A673 (cell line): ENCODE measurements at regions not wholly inside any gene's neighbourhood (a gene's known extent, or its start where the extent isn't known, plus 50 kb on each side); places are given as distances from the start of the nearest gene placed in this dataset.

Experiments
- BruUV-seq: library from RNA; stranded (reverse); fragments of 400-500 nt; replicated peaks from 2 replicates; lab custom pipeline; 2021; lab: Mats Ljungman, UMichigan
- CTCF ChIA-PET: fragments of 300-600 bp; sonication (Branson Sonifier 250); formaldehyde crosslinking; loops from one replicate; lab custom pipeline; 2022; ENCODE audit warnings: antibody characterized with exemption; lab: Charles Lee
- POLR2A ChIA-PET: fragments of 300-600 bp; sonication (Branson Sonifier 250); formaldehyde crosslinking; loops from one replicate; lab custom pipeline; 2022; ENCODE audit warnings: antibody characterized with exemption; ENCODE audit not compliant: low non-redundant PET; lab: Charles Lee
- DNase-seq: peaks from one replicate; pipeline ENCODE4 v3.0.0-alpha.2; 2015; ENCODE audit warnings: low spot score
- H3K27ac ChIP-seq: fragments of 200-600 bp; sonication (generic); 2 replicates; pipeline ENCODE4 v1.5.1; 2016; ENCODE audit warnings: mixed run types, low read depth, mild to moderate bottlenecking, mixed read lengths, antibody characterized with exemption, low read length; ENCODE audit not compliant: poor library complexity, severe bottlenecking
- H3K27me3 ChIP-seq: fragments of 200-600 bp; sonication (generic); replicated peaks from 2 replicates; pipeline ENCODE4 v1.6.1; 2017; ENCODE audit warnings: mixed run types, low read depth, mild to moderate bottlenecking, mixed read lengths, antibody characterized with exemption, low read length; ENCODE audit not compliant: insufficient read depth, poor library complexity
- H3K36me3 ChIP-seq: fragments of 200-600 bp; sonication (generic); 2 replicates; pipeline ENCODE4 v1.6.1; 2016; ENCODE audit warnings: mixed run types, mild to moderate bottlenecking, mixed read lengths, antibody characterized with exemption, low read length; ENCODE audit not compliant: insufficient read depth, poor library complexity, severe bottlenecking
- H3K4me1 ChIP-seq: fragments of 200-600 bp; sonication (generic); 2 replicates; pipeline ENCODE4 v1.6.1; 2017; ENCODE audit warnings: mixed run types, mild to moderate bottlenecking, mixed read lengths, antibody characterized with exemption, low read length; ENCODE audit not compliant: insufficient read depth, poor library complexity, severe bottlenecking
- H3K4me3 ChIP-seq: fragments of 200-600 bp; sonication (generic); 2 replicates; pipeline ENCODE4 v1.5.1; 2016; ENCODE audit warnings: low read depth, mixed run types, mild to moderate bottlenecking, mixed read lengths, low read length; ENCODE audit not compliant: poor library complexity, severe bottlenecking
- H3K9me3 ChIP-seq: fragments of 200-600 bp; sonication (generic); 2 replicates; pipeline ENCODE4 v1.6.1; 2016; ENCODE audit warnings: mixed run types, low read depth, mild to moderate bottlenecking, mixed read lengths, antibody characterized with exemption, low read length; ENCODE audit not compliant: poor library complexity, severe bottlenecking
- CTCF ChIP-seq: fragments of 300-800, 200-600 bp; sonication (generic); conservative IDR thresholded peaks from 2 replicates; pipeline ENCODE4 v1.5.1; 2017; ENCODE audit warnings: low read depth, mild to moderate bottlenecking, antibody characterized with exemption, low read length, moderate library complexity, mixed read lengths
- EZH2 ChIP-seq: fragments of 200-600 bp; sonication (generic); IDR thresholded peaks from 2 replicates; pipeline ENCODE4 v1.6.1; 2017; ENCODE audit warnings: borderline replicate concordance, low read depth, mild to moderate bottlenecking, mixed read lengths, antibody characterized with exemption, low read length; ENCODE audit not compliant: poor library complexity, severe bottlenecking
- intact Hi-C: fragments of 100-400 bp; cut with micrococcal nuclease; formaldehyde crosslinking; loops from one replicate; pipeline ENCODE4 v1.10.0; 2022; ENCODE audit not compliant: unreplicated experiment

GRCh38 chr13:82615043-82615442 lies 1267.2 kb downstream of the SLITRK1 start:
- DNase-seq = no peak
- Histone ChIP-seq H3K27ac (no peak overlapping the region), H3K9me3 (no peaks in the 10 kb centered on the region), H3K27me3 (no peaks in the 10 kb centered on the region), H3K4me3 (no peak overlapping the region), H3K4me1 (no peaks in the 10 kb centered on the region), H3K36me3 (no peaks in the 10 kb centered on the region)
- ChIA-PET POLR2A (no interaction called here), CTCF (no interaction called here)
- BruUV-seq = no TSS peak
- TF ChIP-seq EZH2 (no peak), CTCF (no peak)
- intact Hi-C loops = no loop called here

GRCh38 chr13:82614086-82614485 lies 1268.2 kb downstream of the SLITRK1 start:
- TF ChIP-seq CTCF = no peak
- TF ChIP-seq EZH2 = no peak
- H3K4me1 ChIP-seq = no peaks in the 10 kb centered on the region
- ChIA-PET POLR2A (no interaction called here), CTCF (no interaction called here)
- no peak overlapping the region for H3K27ac ChIP-seq
- H3K27me3 ChIP-seq = no peaks in the 10 kb centered on the region
- no peak overlapping the region for H3K4me3 ChIP-seq
- no peak for DNase-seq
- BruUV-seq = no TSS peak
- peaks cover 3% of the 10 kb centered on the region for H3K9me3 ChIP-seq
- H3K36me3 ChIP-seq = no peaks in the 10 kb centered on the region
- intact Hi-C loops = no loop called here

- BruUV-seq = no TSS peak
- H3K4me3 ChIP-seq = no peak overlapping the region
- intact Hi-C loops = no loop called here
- TF ChIP-seq EZH2 (no peak), CTCF (no peak)
- H3K27ac ChIP-seq = no peak overlapping the region
- POLR2A ChIA-PET = no interaction called here
- H3K36me3 ChIP-seq = no peaks in the 10 kb centered on the region
- CTCF ChIA-PET = no interaction called here
- no peaks in the 10 kb centered on the region for H3K27me3 ChIP-seq
- peaks cover 20% of the 10 kb centered on the region for H3K9me3 ChIP-seq
- DNase-seq = no peak
- H3K4me1 ChIP-seq = no peaks in the 10 kb centered on the region
These were observed 1276.3 kb downstream of the SLITRK1 start for GRCh38 chr13:82606008-82606407.
